Body of pancreas (tissue), 4 donors: ENCODE measurements at regions not wholly inside any gene's neighbourhood (a gene's known extent, or its start where the extent isn't known, plus 50 kb on each side); places are given as distances from the start of the nearest gene placed in this dataset.

Experiments
- CTCF ChIP-seq, 7 experiments: fragments of 450-650 bp in 4 of 7; fragments of 200-600 bp in 3 of 7; sonication (generic) in 3 of 7; IDR thresholded peaks; one replicate each; pipeline ENCODE4 v1.5.1; 2016 to 2019; ENCODE audit warnings: antibody characterized with exemption in 7 of 7
- POLR2A ChIP-seq, 3 donors: fragments of 450-650 bp; IDR thresholded peaks; one replicate each; pipeline ENCODE4 v1.6.1; 2016; ENCODE audit warnings: antibody characterized with exemption in 3 of 3, mild to moderate bottlenecking in 2 of 3

- TF ChIP-seq CTCF (IDR thresholded peaks at IDR 0.05) (peak in 1 of 7 experiments; percentile 6), POLR2A (IDR thresholded peaks at IDR 0.05) (no peak)
Measured at GRCh38 chr1:79617777-79618176, 611.2 kb upstream of the ADGRL4 start.
